GM19240 (cell line): ENCODE measurements at regions not wholly inside any gene's neighbourhood (a gene's known extent, or its start where the extent isn't known, plus 50 kb on each side); places are given as distances from the start of the nearest gene placed in this dataset.

Experiments
- DNase-seq: peaks from one replicate; pipeline ENCODE4 v3.0.0; 2011; ENCODE audit warnings: low spot score; ENCODE audit not compliant: insufficient read length

DNA sequence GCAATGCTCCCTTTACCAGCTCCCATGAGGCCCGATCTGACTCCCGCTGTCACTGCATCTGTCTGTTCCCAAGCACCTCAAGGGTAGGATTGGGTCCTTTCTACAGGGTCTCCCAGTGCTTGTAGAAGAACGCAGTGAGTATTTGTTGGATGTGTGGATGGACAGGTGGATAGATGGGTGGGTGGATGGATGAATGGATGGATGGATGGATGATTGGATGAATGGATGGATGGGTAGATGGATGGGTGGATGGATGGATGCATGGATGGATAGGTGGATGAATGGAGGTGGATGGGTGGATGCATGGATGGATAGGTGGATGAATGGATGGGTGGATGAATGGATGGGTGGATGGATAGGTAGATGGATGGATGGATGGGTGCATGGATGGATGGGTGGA, 91.6 kb downstream of the HS1BP3 start:
- DNase-seq: no peak

GRCh38 chr2:20560011-20560410, 90.9 kb downstream of the HS1BP3 start:
- DNase-seq: no peak

DNA sequence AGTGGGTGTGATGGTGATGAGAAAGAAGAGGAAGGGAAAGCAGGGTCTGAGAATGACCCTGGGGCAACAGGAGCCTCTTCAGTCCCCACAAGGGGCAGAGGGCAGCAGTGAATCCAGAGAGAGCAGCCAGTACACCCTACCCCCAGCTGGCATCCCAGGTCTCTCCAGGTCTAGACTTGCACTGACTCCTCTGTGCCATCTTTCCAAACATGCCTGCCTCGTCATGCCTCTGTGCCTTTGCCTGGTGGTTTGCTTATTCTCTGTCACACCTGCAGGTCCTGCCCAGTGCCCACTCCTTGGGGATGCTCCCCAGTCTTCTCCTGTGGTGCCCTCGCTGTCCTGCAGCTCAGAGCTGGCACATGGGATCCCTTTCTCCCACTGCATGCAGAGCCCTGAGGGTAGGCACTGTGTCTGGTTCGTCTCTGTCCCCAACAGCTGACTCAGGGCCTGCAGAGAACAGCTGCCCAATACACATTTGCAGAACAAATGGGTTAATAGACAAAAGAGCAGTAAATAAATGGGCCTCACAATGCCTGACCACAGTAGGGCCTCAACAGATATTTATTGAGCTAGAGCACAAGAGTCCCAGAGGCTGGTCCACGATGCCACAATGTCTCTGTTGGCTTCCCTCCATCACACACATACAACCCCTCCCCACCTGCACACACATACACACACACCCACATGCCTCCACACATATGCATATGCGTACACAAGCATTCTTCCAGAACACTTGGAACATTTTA, 89.8 kb downstream of the HS1BP3 start:
- DNase-seq: no peak

DNA sequence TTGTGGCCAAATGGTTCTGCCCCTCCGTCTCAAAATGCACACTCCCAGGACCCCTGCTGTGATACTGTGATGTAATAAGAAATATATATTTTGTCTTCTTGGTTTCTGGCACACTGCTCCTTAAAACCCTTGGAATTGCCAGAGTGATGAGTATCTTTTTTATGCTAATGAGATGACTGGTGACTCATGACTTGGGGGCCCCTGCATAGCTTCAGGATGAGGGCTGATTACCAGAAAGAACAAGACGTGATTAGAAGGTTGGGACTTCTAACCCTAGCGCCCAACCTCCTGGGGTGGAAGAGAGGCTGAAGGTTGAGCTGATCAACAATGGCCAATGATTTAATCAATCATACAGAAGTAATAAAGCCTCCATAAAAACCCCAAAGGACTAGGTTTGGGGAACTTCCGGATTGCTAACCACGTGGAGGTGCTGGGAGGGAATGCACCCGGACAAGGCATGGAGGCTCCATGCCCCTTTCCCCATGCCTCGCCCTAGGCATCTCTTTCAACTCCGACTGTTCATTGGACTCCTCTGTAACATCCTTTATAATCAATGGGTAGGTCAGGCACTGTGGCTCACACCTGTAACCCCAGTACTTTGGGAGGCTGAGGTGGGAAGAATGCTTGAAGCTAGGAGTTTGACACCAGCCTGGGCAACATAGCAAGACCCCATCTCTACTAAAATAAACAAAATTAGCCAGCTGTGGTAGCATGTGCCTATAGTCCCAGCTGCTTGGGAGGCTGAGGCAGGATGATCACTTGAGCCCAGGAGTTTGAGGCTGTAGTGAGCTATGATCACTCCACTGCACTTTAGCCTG, 89.1 kb downstream of the HS1BP3 start:
- DNase-seq: no peak

GRCh38 chr2:20562540-20563225, 88.2 kb downstream of the HS1BP3 start:
- no peak for DNase-seq

DNA sequence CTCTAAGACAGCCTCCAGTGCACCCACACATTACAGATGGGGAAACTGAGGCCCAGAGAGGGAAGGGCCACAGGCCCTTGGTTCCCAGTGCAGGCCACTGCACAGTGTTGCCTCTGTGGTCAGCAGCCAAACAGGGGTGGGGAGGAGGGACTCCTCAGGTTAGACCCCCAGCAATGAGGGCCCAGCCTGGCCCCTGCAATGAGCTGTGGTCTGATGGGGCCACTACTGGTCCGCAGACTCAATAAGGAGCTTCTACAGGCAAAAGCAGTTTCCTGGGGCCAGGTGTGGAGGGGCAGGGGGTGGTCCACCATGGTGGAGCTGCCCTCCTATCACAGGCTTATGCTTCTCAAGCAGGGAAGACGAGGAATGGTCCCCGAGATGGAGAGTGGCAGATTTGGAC, 87.6 kb downstream of the HS1BP3 start:
- no peak for DNase-seq

DNA sequence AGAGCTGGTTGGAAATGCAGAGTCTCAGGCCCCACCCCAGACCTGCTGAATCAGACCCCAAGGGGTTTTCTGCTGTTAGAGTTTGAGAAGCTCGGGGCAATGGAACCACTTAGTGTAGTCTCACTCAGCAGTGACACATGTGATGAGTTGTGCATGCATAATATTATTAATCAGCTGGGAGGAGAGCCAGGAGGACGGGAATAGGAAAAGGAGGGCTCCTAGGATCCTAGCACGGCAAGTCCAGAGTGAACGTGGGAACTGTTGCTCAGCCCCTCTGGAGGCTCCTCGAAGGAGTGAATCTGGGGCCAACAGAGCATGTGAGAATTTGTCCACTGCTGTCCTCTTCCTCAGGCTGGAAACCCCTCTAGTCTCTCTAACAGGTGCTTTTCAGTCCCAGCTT, 87.1 kb downstream of the HS1BP3 start:
- DNase-seq: no peak

- DNase-seq: no peak
Measured at GRCh38 chr2:20565101-20565622, 85.7 kb downstream of the HS1BP3 start.

- DNase-seq: no peak
Measured at GRCh38 chr2:20565623-20566236, 85.2 kb downstream of the HS1BP3 start.

DNA sequence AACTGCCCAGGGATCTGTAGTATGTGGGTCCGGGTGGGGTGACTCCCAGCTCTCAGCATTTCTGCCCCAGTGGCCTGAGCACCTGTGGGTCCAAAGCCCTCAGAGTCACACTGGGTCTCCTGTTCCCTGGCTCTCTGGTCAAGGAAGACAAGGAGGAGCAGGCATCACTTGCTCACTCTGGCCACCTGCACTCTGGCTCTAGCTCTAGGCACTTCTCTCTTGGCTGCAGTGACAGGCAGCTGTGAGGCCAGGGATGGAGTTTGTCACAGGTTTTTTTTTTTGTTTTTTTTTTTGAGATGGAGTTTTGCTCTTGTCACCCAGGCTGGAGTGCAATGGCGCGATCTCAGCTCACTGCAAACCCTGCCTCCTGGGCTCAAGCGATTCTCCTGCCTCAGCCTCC, 84.6 kb downstream of the HS1BP3 start:
- DNase-seq: no peak

DNA sequence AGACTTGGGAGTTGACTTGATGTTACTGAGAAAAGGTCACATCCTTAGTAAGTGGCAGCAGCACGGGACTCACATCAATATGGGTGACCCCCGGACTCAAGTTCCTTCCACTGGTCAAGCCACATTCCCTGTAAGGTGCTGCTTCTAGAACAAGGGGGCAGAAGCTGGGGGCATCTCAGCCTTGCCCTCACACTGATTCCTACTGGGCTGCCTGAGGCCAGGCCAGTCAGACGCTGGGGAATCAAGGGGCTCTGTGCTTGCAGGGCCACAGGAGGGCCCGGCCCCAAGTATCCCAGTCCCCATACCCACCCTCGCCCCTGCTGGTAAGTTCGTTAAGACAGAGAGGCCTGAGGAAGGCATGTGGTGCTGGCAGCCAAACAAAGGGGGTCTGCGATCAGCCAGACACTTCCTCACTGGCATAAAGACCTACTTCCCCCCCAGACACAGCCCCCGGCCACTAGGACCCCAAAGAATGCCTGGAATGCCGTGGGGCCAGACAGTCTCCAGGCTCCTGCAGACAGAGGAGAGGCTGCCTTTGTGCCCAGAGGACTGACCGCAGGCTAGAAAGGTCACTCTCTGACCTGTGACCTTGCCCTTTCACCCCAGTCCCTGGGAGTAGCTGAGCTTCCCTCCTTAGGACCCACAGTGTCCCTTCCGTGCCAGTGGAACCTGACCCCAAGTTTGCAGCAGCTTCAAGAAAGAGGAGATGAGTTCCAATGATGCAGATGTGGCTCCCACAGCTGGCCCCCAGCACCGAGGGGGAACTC, 83.6 kb downstream of the HS1BP3 start:
- no peak for DNase-seq
